Fibroblast of the aortic adventitia (primary cell): ENCODE measurements at regions not wholly inside any gene's neighbourhood (a gene's known extent, or its start where the extent isn't known, plus 50 kb on each side); places are given as distances from the start of the nearest gene placed in this dataset.

Source experiments
- DNase-seq: peaks from one replicate; pipeline ENCODE4 v3.0.0-alpha.2; 2010; ENCODE audit warnings: low read depth
- H3K4me3 ChIP-seq: 2 replicates; pipeline ENCODE4 v1.5.1; 2011; ENCODE audit warnings: low read depth, mild to moderate bottlenecking, control low read depth, low read length, moderate library complexity
- CTCF ChIP-seq: IDR thresholded peaks from 2 replicates; pipeline ENCODE4 v1.5.1; 2011; ENCODE audit warnings: mild to moderate bottlenecking, low read length, control low read depth, inconsistent platforms; ENCODE audit not compliant: insufficient read depth

- H3K4me3 ChIP-seq = no peak overlapping the region
- no peak for TF ChIP-seq CTCF
- DNase-seq = no peak
These were observed 81.5 kb downstream of the SLIT2 start for GRCh38 chr4:20333141-20333715.

- no peak for DNase-seq
- no peak overlapping the region for H3K4me3 ChIP-seq
- TF ChIP-seq CTCF = no peak
These were observed 85.6 kb downstream of the SLIT2 start for GRCh38 chr4:20337261-20337664.

GRCh38 chr4:20338841-20339240, 87.1 kb downstream of the SLIT2 start:
- peak; percentile 68 for DNase-seq
- TF ChIP-seq CTCF = no peak
- no peak overlapping the region for H3K4me3 ChIP-seq

GRCh38 chr4:20341134-20341738, 89.5 kb downstream of the SLIT2 start:
- no peak overlapping the region for H3K4me3 ChIP-seq
- DNase-seq = no peak
- TF ChIP-seq CTCF = no peak

- TF ChIP-seq CTCF = no peak
- DNase-seq = peak; percentile 22
- H3K4me3 ChIP-seq = no peak overlapping the region
These were observed 95.8 kb downstream of the SLIT2 start for GRCh38 chr4:20347531-20347930.

- H3K4me3 ChIP-seq = no peak overlapping the region
- no peak for TF ChIP-seq CTCF
- DNase-seq = no peak
These were observed 96.7 kb downstream of the SLIT2 start for GRCh38 chr4:20348411-20348810.
